ENCODE measurements at regions not wholly inside any gene's neighbourhood (a gene's known extent, or its start where the extent isn't known, plus 50 kb on each side); places are given as distances from the start of the nearest gene placed in this dataset.

GRCh38 chr3:10619989-10620832 lies 114.8 kb upstream of the ATP2B2 start:
- no peak for TF ChIP-seq CTCF (IDR thresholded peaks at IDR 0.05)
- no peak for TF ChIP-seq ZNF138 (CRISPR knock-in tag; conservative IDR thresholded peaks at IDR 0.05)
- TF ChIP-seq SMAD4 (CRISPR knock-in tag; IDR thresholded peaks at IDR 0.05), result no peak
- no peak for TF ChIP-seq FOXK1 (CRISPR knock-in tag; IDR thresholded peaks at IDR 0.05)
- no peak for TF ChIP-seq ZNF396 (CRISPR knock-in tag; IDR thresholded peaks at IDR 0.05; ENCODE audit: borderline replicate concordance)
